Activated CD4-positive, alpha-beta T cell treated with anti-CD3 and anti-CD28 coated beads for 36 hours (primary cell): ENCODE measurements at regions not wholly inside any gene's neighbourhood (a gene's known extent, or its start where the extent isn't known, plus 50 kb on each side); places are given as distances from the start of the nearest gene placed in this dataset.
"Not testable (repeated sequence)": the region's sequence is repeated elsewhere in the genome, so short reads cannot be mapped to it uniquely, and the experiment has no call there.

Experiments
- ATAC-seq: fragments of 200-7000 bp; cut with Tn5 transposase; one replicate; pipeline ENCODE4 v1.10.0; 2021; ENCODE audit warnings: mild to moderate bottlenecking, moderate library complexity
- CTCF ChIA-PET: fragments of 350-600 bp; sonication (Branson Sonifier 250); formaldehyde crosslinking; loops from one replicate; lab custom pipeline; 2021; ENCODE audit warnings: antibody characterized with exemption; lab: Charles Lee
- POLR2A ChIA-PET: fragments of 350-600 bp; sonication (Branson Sonifier 250); formaldehyde crosslinking; loops from one replicate; lab custom pipeline; 2021; ENCODE audit warnings: antibody characterized with exemption, inconsistent platforms; lab: Charles Lee
- DNase-seq: peaks from one replicate; pipeline ENCODE4 v3.0.0-alpha.2; 2020
- H3K27ac Mint-ChIP-seq: one replicate; pipeline ENCODE4 v1.8.0; 2021; ENCODE audit warnings: mixed read lengths
- H3K27me3 Mint-ChIP-seq: one replicate; pipeline ENCODE4 v1.8.0; 2021; ENCODE audit warnings: mixed read lengths
- H3K36me3 Mint-ChIP-seq: one replicate; pipeline ENCODE4 v1.8.0; 2021; ENCODE audit warnings: low read depth, mixed read lengths
- H3K4me1 Mint-ChIP-seq: one replicate; pipeline ENCODE4 v1.8.0; 2021; ENCODE audit warnings: mixed read lengths
- H3K4me3 Mint-ChIP-seq: one replicate; pipeline ENCODE4 v1.8.0; 2021; ENCODE audit warnings: mild to moderate bottlenecking, moderate library complexity, mixed read lengths
- H3K9me3 Mint-ChIP-seq: one replicate; pipeline ENCODE4 v1.8.0; 2021; ENCODE audit warnings: low read depth, mixed read lengths
- intact Hi-C, 2 experiments: fragments of 100-400 bp; cut with DNase I in 1 of 2; cut with micrococcal nuclease in 1 of 2; formaldehyde crosslinking; loops; one replicate each; pipeline versions ENCODE4 v1.14.2 to v1.15.1; 2022 to 2024; cut with DNase I, micrococcal nuclease

- no peak overlapping the region for H3K27ac Mint-ChIP-seq
- no peaks in the 10 kb centered on the region for H3K4me1 Mint-ChIP-seq
- ChIA-PET CTCF (no interaction called here), POLR2A (no interaction called here)
- ATAC-seq (no peak), DNase-seq (no peak)
- H3K27me3 Mint-ChIP-seq, result no peaks in the 10 kb centered on the region
- intact Hi-C loops, result no loop called here
- H3K4me3 Mint-ChIP-seq, result no peak overlapping the region
- H3K36me3 Mint-ChIP-seq, result no peaks in the 10 kb centered on the region
- H3K9me3 Mint-ChIP-seq, result no peaks in the 10 kb centered on the region
These were observed 249.9 kb downstream of the CALCRL start for GRCh38 chr2:187198136-187198535.

DNA sequence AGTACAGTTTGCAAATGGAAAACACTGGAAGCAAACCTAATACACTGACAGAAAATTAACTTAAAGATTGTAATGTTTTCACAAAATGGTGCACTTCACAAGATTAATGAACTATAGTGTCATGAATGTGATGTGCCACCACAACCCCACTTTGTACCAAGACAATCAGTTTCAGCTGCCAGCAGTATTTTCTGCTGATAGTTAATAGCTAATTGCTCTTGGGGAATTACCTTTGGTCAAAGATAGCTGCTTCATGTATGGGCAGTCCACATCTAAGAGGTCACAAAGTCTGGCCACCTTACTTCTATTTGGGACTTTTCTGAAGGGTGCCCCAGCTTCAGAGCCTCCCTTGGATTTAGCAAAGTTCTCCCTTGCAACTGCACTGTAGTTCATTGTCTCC lies 254.0 kb downstream of the CALCRL start:
- Mint-ChIP-seq H3K4me3 (no peak overlapping the region), H3K9me3 (no peaks in the 10 kb centered on the region), H3K27ac (no peak overlapping the region), H3K4me1 (no peaks in the 10 kb centered on the region), H3K27me3 (no peaks in the 10 kb centered on the region), H3K36me3 (no peaks in the 10 kb centered on the region)
- DNase-seq (no peak), ATAC-seq (no peak)
- ChIA-PET CTCF (no interaction called here), POLR2A (no interaction called here)
- intact Hi-C loops, result no loop called here

- ChIA-PET POLR2A (no interaction called here), CTCF (no interaction called here)
- no peaks in the 10 kb centered on the region for H3K27me3 Mint-ChIP-seq
- H3K9me3 Mint-ChIP-seq, result no peaks in the 10 kb centered on the region
- H3K36me3 Mint-ChIP-seq, result no peaks in the 10 kb centered on the region
- H3K4me1 Mint-ChIP-seq, result no peaks in the 10 kb centered on the region
- intact Hi-C loops, result no loop called here
- DNase-seq, result no peak
- no peak overlapping the region for H3K4me3 Mint-ChIP-seq
- no peak overlapping the region for H3K27ac Mint-ChIP-seq
- no peak for ATAC-seq
These were observed 259.0 kb downstream of the CALCRL start for GRCh38 chr2:187188783-187189631.

GRCh38 chr2:187187519-187187918 lies 260.5 kb downstream of the CALCRL start:
- POLR2A ChIA-PET, result no interaction called here
- ATAC-seq, result no peak
- no peaks in the 10 kb centered on the region for H3K27me3 Mint-ChIP-seq

DNA sequence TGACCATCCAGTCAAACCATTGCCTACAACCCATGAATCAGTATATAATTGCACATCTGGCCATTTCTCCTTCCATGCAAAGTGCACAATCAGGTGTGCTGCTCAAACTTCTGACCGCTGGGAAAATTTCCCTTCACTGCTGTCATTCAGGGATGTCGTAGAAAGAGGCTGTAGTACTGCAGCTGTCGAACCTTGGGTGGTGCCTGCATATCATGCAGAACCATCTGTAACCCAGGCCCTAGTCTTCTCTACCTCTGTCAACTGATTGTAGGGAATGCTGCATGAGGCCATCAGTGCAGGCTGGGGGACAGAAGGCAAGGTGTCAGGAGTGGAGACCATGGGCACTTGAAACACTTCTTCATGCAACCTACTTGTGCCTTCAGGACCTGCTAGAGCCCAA lies 267.5 kb downstream of the CALCRL start:
- no peaks in the 10 kb centered on the region for H3K36me3 Mint-ChIP-seq
- DNase-seq, result no peak
- H3K4me1 Mint-ChIP-seq, result no peaks in the 10 kb centered on the region
- POLR2A ChIA-PET, result no interaction called here
- no peak overlapping the region for H3K4me3 Mint-ChIP-seq
- H3K27ac Mint-ChIP-seq, result no peak overlapping the region
- intact Hi-C loops, result no loop called here
- peaks cover 3% of the 10 kb centered on the region for H3K9me3 Mint-ChIP-seq
- no peaks in the 10 kb centered on the region for H3K27me3 Mint-ChIP-seq
- ATAC-seq, result no peak
- CTCF ChIA-PET, result no interaction called here

More at GRCh38 chr2:187187519-187187918, 260.5 kb downstream of the CALCRL start:
- CTCF ChIA-PET, result no interaction called here
- intact Hi-C loops, result no loop called here
- Mint-ChIP-seq H3K9me3 (no peaks in the 10 kb centered on the region), H3K4me1 (no peaks in the 10 kb centered on the region), H3K27ac (no peak overlapping the region), H3K4me3 (no peak overlapping the region), H3K36me3 (no peaks in the 10 kb centered on the region)
- no peak for DNase-seq

- POLR2A ChIA-PET, H3K27me3 Mint-ChIP-seq, H3K9me3 Mint-ChIP-seq, H3K4me3 Mint-ChIP-seq, intact Hi-C loops, H3K4me1 Mint-ChIP-seq, H3K36me3 Mint-ChIP-seq, CTCF ChIA-PET, H3K27ac Mint-ChIP-seq, ATAC-seq, DNase-seq: not testable (repeated sequence)
These were observed 269.2 kb downstream of the CALCRL start for GRCh38 chr2:187178876-187179275.

GRCh38 chr2:187177253-187177652 lies 270.8 kb downstream of the CALCRL start:
- Mint-ChIP-seq H3K4me3 (no peak overlapping the region), H3K27me3 (no peaks in the 10 kb centered on the region), H3K36me3 (no peaks in the 10 kb centered on the region), H3K4me1 (no peaks in the 10 kb centered on the region), H3K9me3 (peaks cover 3% of the 10 kb centered on the region), H3K27ac (no peak overlapping the region)
- intact Hi-C loops, result no loop called here
- no peak for DNase-seq
- ChIA-PET CTCF (no interaction called here), POLR2A (interaction anchor here (0.5 kb wide), 1 partner anchor 63 kb away, joined by 4 read pairs; no protein-coding TSS in a partner anchor)
- ATAC-seq, result no peak

DNA sequence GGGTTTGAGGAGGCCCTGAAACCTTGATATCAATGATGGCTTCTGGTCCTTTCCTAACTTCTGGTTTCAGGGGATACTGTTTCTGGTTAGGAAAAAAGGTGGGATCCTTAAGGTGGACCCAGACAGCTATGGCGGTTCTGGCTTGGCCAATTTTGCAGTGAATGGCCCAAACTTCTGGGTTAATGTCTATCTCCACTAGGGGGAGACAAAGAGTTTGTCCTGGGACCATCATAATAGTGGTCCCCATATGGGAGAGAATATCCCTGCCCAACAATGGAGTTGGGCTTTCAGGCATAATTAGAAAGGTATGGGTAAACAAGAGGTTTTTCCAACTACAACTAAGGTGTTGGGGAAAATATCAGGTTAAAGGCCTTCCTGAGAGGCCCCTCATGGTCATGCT lies 273.5 kb downstream of the CALCRL start:
- H3K27ac Mint-ChIP-seq, result no peak overlapping the region
- peaks cover 3% of the 10 kb centered on the region for H3K9me3 Mint-ChIP-seq
- no peaks in the 10 kb centered on the region for H3K36me3 Mint-ChIP-seq
- no peak for ATAC-seq
- DNase-seq, result no peak
- ChIA-PET CTCF (interaction anchor here (0.9 kb wide), 1 partner anchor 640 kb away, joined by 4 read pairs; no protein-coding TSS in a partner anchor), POLR2A (no interaction called here)
- no peaks in the 10 kb centered on the region for H3K4me1 Mint-ChIP-seq
- no peak overlapping the region for H3K4me3 Mint-ChIP-seq
- no peaks in the 10 kb centered on the region for H3K27me3 Mint-ChIP-seq
- intact Hi-C loops, result loop anchor here in 1 of 2 experiments (2.0 kb wide), 1 partner anchor 278 kb away; no protein-coding TSS in a partner anchor

DNA sequence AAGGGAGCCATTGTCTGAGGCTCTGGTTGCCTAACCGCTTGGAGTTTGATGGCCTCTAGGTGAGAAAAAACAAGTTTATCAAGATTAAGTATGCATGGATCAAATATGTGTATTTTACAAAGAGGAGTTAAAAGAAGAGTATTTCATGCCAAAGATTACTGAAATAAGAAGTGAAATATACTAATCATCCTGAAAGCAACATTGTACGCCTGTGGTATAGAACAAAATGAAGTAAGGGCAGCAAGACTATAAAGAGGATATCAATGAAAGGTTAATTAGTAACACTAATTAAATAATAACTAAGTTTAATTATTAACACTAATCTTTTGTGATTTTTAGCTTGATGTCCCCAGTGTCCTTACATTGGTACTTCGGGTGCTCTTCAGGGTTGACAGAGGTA lies 276.7 kb downstream of the CALCRL start:
- no peaks in the 10 kb centered on the region for H3K36me3 Mint-ChIP-seq
- ChIA-PET CTCF (no interaction called here), POLR2A (no interaction called here)
- H3K27me3 Mint-ChIP-seq, result no peaks in the 10 kb centered on the region
- H3K9me3 Mint-ChIP-seq, result no peaks in the 10 kb centered on the region
- ATAC-seq, result no peak
- no peak overlapping the region for H3K4me3 Mint-ChIP-seq
- H3K27ac Mint-ChIP-seq, result no peak overlapping the region
- no peak for DNase-seq
- intact Hi-C loops, result no loop called here
- H3K4me1 Mint-ChIP-seq, result no peaks in the 10 kb centered on the region

DNA sequence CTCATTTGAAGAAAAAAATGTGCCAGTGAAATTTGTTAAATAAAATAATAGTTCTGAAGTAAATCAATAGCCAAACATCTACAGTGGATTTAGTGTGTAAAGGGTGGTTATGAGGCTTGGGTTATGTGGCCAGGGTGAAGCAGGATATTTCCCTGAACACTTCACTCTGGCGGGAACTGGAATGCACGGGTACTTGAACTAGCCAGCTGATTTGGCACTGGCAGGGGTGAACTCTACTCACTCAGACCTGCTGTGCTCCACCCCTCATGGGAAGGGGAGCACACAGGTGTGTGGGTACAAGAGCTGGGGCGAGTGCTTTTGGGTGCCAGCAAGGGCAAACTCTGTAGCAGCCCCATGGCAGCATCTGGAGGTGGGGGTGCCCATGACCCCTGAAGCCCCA lies 278.2 kb downstream of the CALCRL start:
- Mint-ChIP-seq H3K4me1 (no peaks in the 10 kb centered on the region), H3K9me3 (no peaks in the 10 kb centered on the region), H3K27ac (no peak overlapping the region), H3K4me3 (no peak overlapping the region), H3K27me3 (no peaks in the 10 kb centered on the region), H3K36me3 (no peaks in the 10 kb centered on the region)
- ChIA-PET POLR2A (no interaction called here), CTCF (no interaction called here)
- ATAC-seq (no peak), DNase-seq (no peak)
- intact Hi-C loops, result no loop called here

DNA sequence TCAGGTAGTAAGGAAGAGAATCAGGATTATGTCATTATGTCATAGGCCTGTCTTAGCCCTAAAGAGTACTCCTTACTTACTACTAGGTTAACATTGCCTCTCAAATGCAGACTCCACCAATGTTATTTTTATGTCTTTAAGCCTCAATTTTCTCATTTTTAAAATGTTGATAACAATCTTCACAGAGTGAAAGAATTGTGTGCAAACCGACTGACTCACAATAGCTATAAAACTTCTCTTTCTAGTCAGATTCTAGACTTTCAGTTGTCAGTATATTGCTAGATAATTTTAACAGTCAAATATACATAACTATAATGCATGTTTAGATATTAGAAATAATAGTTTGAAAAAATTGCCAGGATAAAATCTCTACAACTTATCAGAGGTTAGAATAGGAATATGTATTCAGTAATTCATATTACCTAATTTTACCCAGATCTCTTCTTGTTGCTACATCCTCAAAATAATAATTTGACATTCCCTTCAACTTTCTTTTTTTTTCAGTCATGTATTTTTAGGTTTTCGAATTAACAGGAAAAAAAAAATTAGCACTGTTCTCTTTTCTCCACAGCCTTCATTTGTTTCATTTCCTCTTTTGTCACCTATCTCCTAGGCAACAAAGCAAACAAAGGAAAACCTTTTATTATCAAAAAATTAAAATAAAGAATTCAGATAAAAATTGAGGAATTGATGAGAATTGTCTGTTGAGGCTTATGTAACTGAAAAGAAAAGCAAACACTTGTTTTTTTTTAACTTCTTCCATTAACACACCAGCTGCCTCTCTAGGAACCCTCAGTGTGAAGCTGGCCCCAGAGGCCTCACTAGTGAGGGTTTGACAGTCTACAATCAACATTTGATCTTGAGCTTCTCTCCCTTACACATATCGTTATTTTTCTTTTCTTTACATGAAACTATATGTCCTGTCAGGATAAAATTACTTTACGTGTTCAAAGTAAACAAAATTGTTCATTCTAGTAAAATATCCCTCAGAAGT lies 279.0 kb downstream of the CALCRL start:
- Mint-ChIP-seq H3K4me1 (no peaks in the 10 kb centered on the region), H3K36me3 (no peaks in the 10 kb centered on the region), H3K9me3 (no peaks in the 10 kb centered on the region), H3K27ac (no peak overlapping the region), H3K27me3 (no peaks in the 10 kb centered on the region), H3K4me3 (no peak overlapping the region)
- ATAC-seq (no peak), DNase-seq (no peak)
- ChIA-PET POLR2A (interaction anchor here (0.6 kb wide), 1 partner anchor 180 kb away, joined by 5 read pairs; no protein-coding TSS in a partner anchor), CTCF (no interaction called here)
- intact Hi-C loops, result no loop called here
